ENCODE measurements at regions not wholly inside any gene's neighbourhood (a gene's known extent, or its start where the extent isn't known, plus 50 kb on each side); places are given as distances from the start of the nearest gene placed in this dataset.
"Not testable (repeated sequence)": the region's sequence is repeated elsewhere in the genome, so short reads cannot be mapped to it uniquely, and the experiment has no call there.

- no peaks in the 10 kb centered on the region for H3K4me1 Mint-ChIP-seq (ENCODE audit: low read depth)
- no peaks in the 10 kb centered on the region for H3K27me3 Mint-ChIP-seq
- H3K27ac Mint-ChIP-seq = no peak overlapping the region
- H3K36me3 Mint-ChIP-seq = no peaks in the 10 kb centered on the region
- peaks cover 18% of the 10 kb centered on the region for H3K9me3 Mint-ChIP-seq (ENCODE audit: low read depth)
- no peak overlapping the region for H3K4me3 Mint-ChIP-seq
Observed at GRCh38 chr18:4960578-4960977, 236.5 kb downstream of the AKAIN1 start.

DNA sequence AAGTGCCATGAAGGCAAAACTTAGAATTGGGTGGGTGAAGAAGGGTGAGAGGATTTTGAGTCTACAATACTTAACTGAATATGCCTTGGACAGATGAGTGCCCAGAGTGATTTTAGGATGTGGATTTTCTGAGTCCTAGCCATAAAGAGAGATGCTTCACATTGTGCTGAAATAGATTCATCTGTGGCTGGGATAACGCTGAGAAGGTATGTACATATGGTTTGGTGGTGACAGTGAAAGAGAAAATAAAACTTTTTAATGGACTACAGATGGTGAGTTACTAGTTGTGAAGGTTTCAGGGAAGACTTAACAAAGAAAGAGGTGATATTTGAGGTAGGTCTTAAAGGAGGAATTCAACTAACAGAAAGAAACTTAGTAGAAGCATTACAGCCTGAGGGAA lies 265.8 kb downstream of the AKAIN1 start:
- no peaks in the 10 kb centered on the region for H3K36me3 Mint-ChIP-seq
- no peaks in the 10 kb centered on the region for H3K27me3 Mint-ChIP-seq
- H3K4me3 Mint-ChIP-seq = no peak overlapping the region
- no peaks in the 10 kb centered on the region for H3K4me1 Mint-ChIP-seq (ENCODE audit: low read depth)
- H3K9me3 Mint-ChIP-seq (ENCODE audit: low read depth) = peaks cover 13% of the 10 kb centered on the region
- H3K27ac Mint-ChIP-seq = no peak overlapping the region

DNA sequence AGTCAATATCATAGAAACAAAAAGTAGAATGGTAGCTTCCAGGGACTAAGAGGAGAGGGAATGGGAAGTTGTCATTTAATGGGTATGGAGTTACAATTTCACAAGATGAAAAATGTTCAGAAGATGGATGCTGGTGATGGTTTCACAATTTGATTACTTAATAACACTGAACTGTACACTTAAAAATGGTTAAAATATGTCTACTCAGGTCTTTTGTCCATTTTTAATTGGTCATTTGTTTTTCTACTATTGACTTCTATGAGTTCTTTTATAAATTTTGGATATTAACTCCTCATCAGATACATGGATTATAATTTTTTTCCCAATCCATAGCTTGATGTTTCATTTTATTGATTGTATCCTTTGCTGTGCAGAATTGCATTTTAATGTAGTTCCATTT lies 275.5 kb downstream of the AKAIN1 start:
- H3K4me1 Mint-ChIP-seq (ENCODE audit: low read depth) = no peaks in the 10 kb centered on the region
- H3K27ac Mint-ChIP-seq = no peak overlapping the region
- H3K9me3 Mint-ChIP-seq (ENCODE audit: low read depth) = peaks cover 12% of the 10 kb centered on the region
- H3K27me3 Mint-ChIP-seq = no peaks in the 10 kb centered on the region
- H3K36me3 Mint-ChIP-seq = no peaks in the 10 kb centered on the region
- no peak overlapping the region for H3K4me3 Mint-ChIP-seq

GRCh38 chr18:4917509-4917908 lies 279.5 kb downstream of the AKAIN1 start:
- H3K4me1 Mint-ChIP-seq (ENCODE audit: low read depth); H3K27me3 Mint-ChIP-seq; H3K4me3 Mint-ChIP-seq; H3K36me3 Mint-ChIP-seq; H3K27ac Mint-ChIP-seq: not testable (repeated sequence)
- H3K9me3 Mint-ChIP-seq (ENCODE audit: low read depth) = peaks cover 17% of the 10 kb centered on the region

DNA sequence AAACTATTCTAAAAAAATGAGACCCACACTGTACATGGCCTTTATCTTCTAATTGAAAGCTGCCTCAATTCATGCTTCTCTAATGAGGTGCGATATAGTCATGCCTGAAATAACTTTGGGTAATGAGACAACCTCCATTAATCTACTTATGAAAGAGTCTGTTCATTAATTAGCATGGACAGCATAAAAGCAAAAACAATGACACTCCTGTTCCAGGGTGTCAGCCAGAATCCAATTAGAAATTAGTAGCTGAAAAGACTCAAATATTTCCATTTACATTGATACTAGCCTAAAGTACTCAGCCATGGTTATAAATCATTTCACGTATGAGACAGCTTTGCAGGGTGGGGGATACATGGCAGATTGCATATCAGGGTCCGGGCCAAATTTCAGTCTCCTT lies 288.7 kb downstream of the AKAIN1 start:
- Mint-ChIP-seq H3K4me3 (no peak overlapping the region), H3K9me3 (ENCODE audit: low read depth) (peaks cover 11% of the 10 kb centered on the region), H3K4me1 (ENCODE audit: low read depth) (no peaks in the 10 kb centered on the region), H3K36me3 (no peaks in the 10 kb centered on the region), H3K27me3 (no peaks in the 10 kb centered on the region), H3K27ac (no peak overlapping the region)

DNA sequence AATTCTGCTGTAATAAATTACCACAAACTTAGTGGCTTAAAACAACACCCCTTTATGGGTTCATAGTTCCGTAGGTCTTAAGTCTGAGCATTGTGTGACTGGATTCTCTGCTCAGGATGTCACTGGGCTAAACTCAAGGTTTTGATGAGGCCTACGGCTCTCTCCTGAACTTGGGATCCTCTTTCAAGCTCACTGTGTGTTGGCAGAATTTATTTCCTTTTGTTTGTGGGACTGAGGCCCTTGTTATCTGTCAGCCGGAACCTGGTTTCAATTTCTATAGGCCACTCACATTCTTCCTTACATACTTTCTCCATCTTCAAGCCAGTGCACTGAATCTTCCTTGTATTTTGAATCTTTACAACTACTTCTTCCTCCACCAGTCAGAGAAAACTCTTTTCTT lies 290.2 kb downstream of the AKAIN1 start:
- H3K9me3 Mint-ChIP-seq (ENCODE audit: low read depth) = peaks cover 4% of the 10 kb centered on the region
- H3K4me1 Mint-ChIP-seq (ENCODE audit: low read depth) = no peaks in the 10 kb centered on the region
- H3K27ac Mint-ChIP-seq = no peak overlapping the region
- no peak overlapping the region for H3K4me3 Mint-ChIP-seq
- no peaks in the 10 kb centered on the region for H3K36me3 Mint-ChIP-seq
- no peaks in the 10 kb centered on the region for H3K27me3 Mint-ChIP-seq

GRCh38 chr18:4888251-4889040 lies 308.6 kb downstream of the AKAIN1 start:
- H3K36me3 Mint-ChIP-seq = no peaks in the 10 kb centered on the region
- H3K4me1 Mint-ChIP-seq (ENCODE audit: low read depth) = no peaks in the 10 kb centered on the region
- H3K27ac Mint-ChIP-seq = no peak overlapping the region
- no peaks in the 10 kb centered on the region for H3K27me3 Mint-ChIP-seq
- peaks cover 6% of the 10 kb centered on the region for H3K9me3 Mint-ChIP-seq (ENCODE audit: low read depth)
- no peak overlapping the region for H3K4me3 Mint-ChIP-seq

- Mint-ChIP-seq H3K4me1 (ENCODE audit: low read depth) (no peaks in the 10 kb centered on the region), H3K36me3 (no peaks in the 10 kb centered on the region), H3K27me3 (no peaks in the 10 kb centered on the region), H3K4me3 (no peak overlapping the region), H3K27ac (no peak overlapping the region), H3K9me3 (ENCODE audit: low read depth) (peaks cover 21% of the 10 kb centered on the region)
Observed at GRCh38 chr18:4878480-4878879, 318.6 kb downstream of the AKAIN1 start.

DNA sequence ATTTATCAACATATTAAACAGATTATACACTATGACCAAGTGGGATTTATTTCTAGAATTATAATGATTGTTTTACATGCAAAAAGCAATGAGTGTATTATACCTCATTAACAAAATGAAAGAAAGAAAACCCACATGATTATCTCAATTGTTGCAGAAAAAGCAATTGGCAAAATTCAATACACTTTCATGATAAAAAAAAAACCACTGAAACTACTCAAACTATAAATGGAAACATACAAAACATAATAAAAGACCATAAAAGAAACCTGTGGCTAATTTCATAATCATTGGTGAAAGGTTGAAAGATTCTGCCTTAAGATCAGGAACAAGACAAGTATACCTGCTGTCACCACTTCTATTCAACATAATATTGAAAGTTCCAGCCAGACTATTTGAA lies 325.9 kb downstream of the AKAIN1 start:
- Mint-ChIP-seq H3K36me3 (no peaks in the 10 kb centered on the region), H3K27ac (no peak overlapping the region), H3K4me3 (no peak overlapping the region), H3K9me3 (ENCODE audit: low read depth) (peaks cover 24% of the 10 kb centered on the region), H3K27me3 (no peaks in the 10 kb centered on the region), H3K4me1 (ENCODE audit: low read depth) (no peaks in the 10 kb centered on the region)

DNA sequence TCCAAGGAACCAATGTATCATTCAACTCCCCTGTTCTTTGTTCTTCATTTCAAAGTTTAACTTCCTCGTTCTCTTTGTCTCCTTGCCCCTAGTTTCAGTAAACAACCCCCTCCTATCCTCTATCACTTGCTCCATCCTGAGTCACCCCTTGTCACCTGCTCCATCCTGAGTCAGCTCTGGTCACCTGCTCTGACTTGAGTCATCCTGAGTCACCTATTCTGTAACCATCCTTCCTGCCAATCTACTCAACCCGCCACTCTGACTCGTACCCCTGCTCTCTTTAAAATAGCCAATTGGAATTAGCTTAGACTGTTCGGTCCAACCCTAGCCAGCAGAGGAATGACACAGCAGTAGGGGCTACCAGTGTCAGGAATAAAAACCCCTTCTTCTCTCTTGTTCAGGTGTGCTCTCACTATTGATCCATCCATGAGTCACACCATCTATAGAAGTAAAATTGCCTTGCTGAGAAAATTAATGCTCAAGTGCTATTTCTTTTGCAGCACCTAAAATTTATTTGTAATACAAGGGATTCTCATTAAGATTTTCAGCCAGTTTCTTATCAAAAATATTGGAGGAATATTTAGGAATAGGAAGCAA lies 326.8 kb downstream of the AKAIN1 start:
- Mint-ChIP-seq H3K27me3 (no peaks in the 10 kb centered on the region), H3K27ac (no peak overlapping the region), H3K9me3 (ENCODE audit: low read depth) (peaks cover 26% of the 10 kb centered on the region), H3K4me1 (ENCODE audit: low read depth) (no peaks in the 10 kb centered on the region), H3K36me3 (no peaks in the 10 kb centered on the region), H3K4me3 (no peak overlapping the region)

- no peaks in the 10 kb centered on the region for H3K36me3 Mint-ChIP-seq
- no peaks in the 10 kb centered on the region for H3K27me3 Mint-ChIP-seq
- H3K4me3 Mint-ChIP-seq = no peak overlapping the region
- H3K9me3 Mint-ChIP-seq (ENCODE audit: low read depth) = peaks cover 23% of the 10 kb centered on the region
- no peak overlapping the region for H3K27ac Mint-ChIP-seq
- H3K4me1 Mint-ChIP-seq (ENCODE audit: low read depth) = no peaks in the 10 kb centered on the region
Observed at GRCh38 chr18:4869155-4869554, 327.9 kb downstream of the AKAIN1 start.

- no peaks in the 10 kb centered on the region for H3K36me3 Mint-ChIP-seq
- H3K4me3 Mint-ChIP-seq = no peak overlapping the region
- H3K27ac Mint-ChIP-seq = no peak overlapping the region
- peaks cover 6% of the 10 kb centered on the region for H3K9me3 Mint-ChIP-seq (ENCODE audit: low read depth)
- no peaks in the 10 kb centered on the region for H3K4me1 Mint-ChIP-seq (ENCODE audit: low read depth)
- H3K27me3 Mint-ChIP-seq = no peaks in the 10 kb centered on the region
Observed at GRCh38 chr18:4858379-4859127, 338.5 kb downstream of the AKAIN1 start.

DNA sequence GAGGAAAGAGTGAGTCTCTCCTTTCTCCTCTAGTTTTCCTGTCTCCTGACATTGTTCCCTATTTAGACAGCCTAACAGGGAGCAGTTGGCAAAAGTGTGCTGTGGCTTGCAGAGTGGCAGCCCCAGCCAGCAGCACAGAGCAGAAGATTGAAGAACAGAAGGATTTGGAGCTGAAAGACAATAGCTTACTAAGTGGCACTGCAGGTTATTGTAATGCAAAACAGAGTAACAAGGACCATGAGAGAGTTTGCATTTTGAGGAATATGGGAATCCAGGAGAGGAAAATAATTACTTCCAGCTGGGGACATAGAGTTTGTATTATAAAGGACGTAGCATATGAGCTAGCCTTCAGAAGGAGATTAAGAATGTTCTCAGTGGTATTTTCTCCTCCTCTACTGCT lies 342.4 kb downstream of the AKAIN1 start:
- Mint-ChIP-seq H3K9me3 (ENCODE audit: low read depth) (no peaks in the 10 kb centered on the region), H3K36me3 (no peaks in the 10 kb centered on the region), H3K4me1 (ENCODE audit: low read depth) (no peaks in the 10 kb centered on the region), H3K4me3 (no peak overlapping the region), H3K27ac (no peak overlapping the region), H3K27me3 (no peaks in the 10 kb centered on the region)

DNA sequence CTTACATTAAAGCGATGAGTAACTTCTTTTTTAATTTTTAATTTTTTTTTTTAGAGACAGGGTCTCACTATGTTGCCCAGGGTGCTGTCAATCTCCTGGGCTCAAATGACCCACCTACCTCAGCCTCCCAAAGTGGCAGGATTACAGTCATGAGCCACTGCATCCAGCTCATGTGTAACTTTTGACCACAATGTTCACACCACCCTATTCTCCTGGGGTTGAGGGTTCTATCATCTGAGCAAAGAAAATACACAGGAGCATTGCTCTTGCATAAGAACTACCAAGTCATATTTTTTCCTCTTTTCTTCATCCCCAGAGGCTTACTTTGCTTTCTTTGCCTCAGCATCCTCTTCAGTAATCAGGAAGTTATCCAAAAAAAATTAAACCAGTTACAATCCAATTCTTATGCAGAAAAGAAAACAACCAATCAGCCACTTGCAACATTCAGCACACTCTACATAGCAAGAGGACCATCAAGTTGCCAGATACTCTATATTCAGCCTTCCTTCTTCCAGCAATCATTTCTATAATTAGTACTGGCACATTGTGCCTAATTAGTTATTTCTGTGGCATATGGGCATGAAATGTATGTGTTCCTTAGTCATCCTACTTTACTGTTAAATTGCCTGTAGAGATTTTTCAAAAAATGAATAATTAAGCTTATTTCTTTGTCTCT lies 345.6 kb downstream of the AKAIN1 start:
- H3K9me3 Mint-ChIP-seq (ENCODE audit: low read depth) = peaks cover 7% of the 10 kb centered on the region
- H3K27ac Mint-ChIP-seq = no peak overlapping the region
- no peaks in the 10 kb centered on the region for H3K36me3 Mint-ChIP-seq
- no peak overlapping the region for H3K4me3 Mint-ChIP-seq
- H3K4me1 Mint-ChIP-seq (ENCODE audit: low read depth) = no peaks in the 10 kb centered on the region
- H3K27me3 Mint-ChIP-seq = no peaks in the 10 kb centered on the region

DNA sequence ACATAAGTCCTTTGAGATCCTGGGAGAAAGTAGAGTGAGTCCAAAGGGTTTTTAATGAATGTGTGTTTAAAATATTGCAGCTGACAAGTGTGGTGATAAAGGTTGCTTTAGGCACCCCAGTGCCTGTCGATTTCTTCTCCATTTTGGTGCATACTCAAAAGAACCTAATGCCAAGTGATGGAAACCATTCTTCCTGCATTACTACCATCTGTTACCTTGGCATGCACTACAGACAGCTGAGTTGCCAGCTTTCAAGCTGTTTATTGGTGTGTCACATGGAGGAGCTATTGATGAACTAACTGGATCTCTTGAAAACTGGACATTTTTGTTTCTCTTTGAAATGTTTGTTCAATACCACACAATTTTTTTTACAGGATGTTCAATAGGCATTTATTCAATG lies 350.0 kb downstream of the AKAIN1 start:
- Mint-ChIP-seq H3K27me3 (no peaks in the 10 kb centered on the region), H3K36me3 (no peaks in the 10 kb centered on the region), H3K4me1 (ENCODE audit: low read depth) (no peaks in the 10 kb centered on the region), H3K4me3 (no peak overlapping the region), H3K27ac (no peak overlapping the region), H3K9me3 (ENCODE audit: low read depth) (peaks cover 7% of the 10 kb centered on the region)

Data from activated naive CD8-positive, alpha-beta T cell (primary cell).